ENCODE measurements at regions not wholly inside any gene's neighbourhood (a gene's known extent, or its start where the extent isn't known, plus 50 kb on each side); places are given as distances from the start of the nearest gene placed in this dataset.

GRCh38 chr5:21164425-21164824 lies 1176.4 kb upstream of the CDH18 start:
- H3K36me3 ChIP-seq (ENCODE audit: insufficient read depth, low read length), result no peaks in the 10 kb centered on the region
- intact Hi-C loops (cut with DNase I, micrococcal nuclease), result no loop called here
- H3K27me3 ChIP-seq (ENCODE audit: control insufficient read depth in 1 of 2, insufficient read depth in 2 of 2, low read length in 2 of 2), result no peaks in the 10 kb centered on the region
- DNase-seq (no peak), ATAC-seq (ENCODE audit: poor library complexity) (no peak)
- ChIA-PET POLR2A (no interaction called here), CTCF (no interaction called here)
- H3K4me3 Mint-ChIP-seq, result no peak overlapping the region
- no peak overlapping the region for H3K27ac Mint-ChIP-seq
- H3K4me3 ChIP-seq (ENCODE audit: low read length), result no peak overlapping the region
- H3K4me1 ChIP-seq (ENCODE audit: insufficient read depth, low read length), result no peaks in the 10 kb centered on the region
- H3K27me3 Mint-ChIP-seq, result no peaks in the 10 kb centered on the region
- H3K27ac ChIP-seq (ENCODE audit: low read depth in 1 of 2, low read length in 2 of 2), result no peak overlapping the region
- TF ChIP-seq, protein P1, sequence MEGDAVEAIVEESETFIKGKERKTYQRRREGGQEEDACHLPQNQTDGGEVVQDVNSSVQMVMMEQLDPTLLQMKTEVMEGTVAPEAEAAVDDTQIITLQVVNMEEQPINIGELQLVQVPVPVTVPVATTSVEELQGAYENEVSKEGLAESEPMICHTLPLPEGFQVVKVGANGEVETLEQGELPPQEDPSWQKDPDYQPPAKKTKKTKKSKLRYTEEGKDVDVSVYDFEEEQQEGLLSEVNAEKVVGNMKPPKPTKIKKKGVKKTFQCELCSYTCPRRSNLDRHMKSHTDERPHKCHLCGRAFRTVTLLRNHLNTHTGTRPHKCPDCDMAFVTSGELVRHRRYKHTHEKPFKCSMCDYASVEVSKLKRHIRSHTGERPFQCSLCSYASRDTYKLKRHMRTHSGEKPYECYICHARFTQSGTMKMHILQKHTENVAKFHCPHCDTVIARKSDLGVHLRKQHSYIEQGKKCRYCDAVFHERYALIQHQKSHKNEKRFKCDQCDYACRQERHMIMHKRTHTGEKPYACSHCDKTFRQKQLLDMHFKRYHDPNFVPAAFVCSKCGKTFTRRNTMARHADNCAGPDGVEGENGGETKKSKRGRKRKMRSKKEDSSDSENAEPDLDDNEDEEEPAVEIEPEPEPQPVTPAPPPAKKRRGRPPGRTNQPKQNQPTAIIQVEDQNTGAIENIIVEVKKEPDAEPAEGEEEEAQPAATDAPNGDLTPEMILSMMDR (IDR thresholded peaks at IDR 0.05), result no peak
- H3K9me3 Mint-ChIP-seq, result peaks cover 16% of the 10 kb centered on the region
- H3K36me3 Mint-ChIP-seq (ENCODE audit: low read depth), result no peaks in the 10 kb centered on the region
- peaks cover 0 to 5% of the 10 kb centered on the region in 2 experiments for H3K9me3 ChIP-seq (ENCODE audit: control insufficient read depth in 1 of 2, insufficient read depth in 1 of 2, low read length in 2 of 2)
- no peaks in the 10 kb centered on the region for H3K4me1 Mint-ChIP-seq (ENCODE audit: low read depth)

GRCh38 chr5:21159510-21160059 lies 1171.6 kb upstream of the CDH18 start:
- intact Hi-C loops (cut with DNase I, micrococcal nuclease), result no loop called here
- Histone ChIP-seq H3K4me3 (ENCODE audit: low read length) (no peak overlapping the region), H3K36me3 (ENCODE audit: insufficient read depth, low read length) (no peaks in the 10 kb centered on the region), H3K27me3 (ENCODE audit: control insufficient read depth in 1 of 2, insufficient read depth in 2 of 2, low read length in 2 of 2) (no peaks in the 10 kb centered on the region), H3K27ac (ENCODE audit: low read depth in 1 of 2, low read length in 2 of 2) (no peak overlapping the region), H3K4me1 (ENCODE audit: insufficient read depth, low read length) (no peaks in the 10 kb centered on the region), H3K9me3 (ENCODE audit: control insufficient read depth in 1 of 2, insufficient read depth in 1 of 2, low read length in 2 of 2) (no peaks in the 10 kb centered on the region)
- TF ChIP-seq, protein P1 (IDR thresholded peaks at IDR 0.05), result no peak
- no peak for DNase-seq
- POLR2A ChIA-PET, result no interaction called here
- Mint-ChIP-seq H3K4me3 (no peak overlapping the region), H3K27ac (no peak overlapping the region), H3K4me1 (ENCODE audit: low read depth) (no peaks in the 10 kb centered on the region), H3K27me3 (no peaks in the 10 kb centered on the region), H3K36me3 (ENCODE audit: low read depth) (no peaks in the 10 kb centered on the region), H3K9me3 (peaks cover 13% of the 10 kb centered on the region)
- CTCF ChIA-PET, result no interaction called here
- no peak for ATAC-seq (ENCODE audit: poor library complexity)

DNA sequence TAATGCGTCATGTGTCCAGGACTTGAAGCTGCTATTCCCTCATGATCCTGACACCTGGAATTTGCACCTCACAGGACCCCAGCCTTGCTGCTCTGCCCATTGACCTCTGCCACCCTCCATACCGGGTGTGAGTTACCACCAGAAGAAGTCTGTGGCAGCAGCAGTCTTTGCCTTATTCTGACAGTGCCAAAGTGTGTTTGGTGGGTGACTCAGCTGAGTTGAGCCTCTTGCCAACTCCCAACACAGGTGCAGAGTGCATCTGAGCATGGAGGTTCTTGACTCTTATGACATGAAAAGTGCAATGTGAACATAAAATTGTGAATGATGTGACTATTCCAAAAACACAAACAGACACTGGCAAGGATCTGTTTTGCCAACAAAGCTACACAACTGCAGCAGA lies 1166.5 kb upstream of the CDH18 start:
- Histone ChIP-seq H3K4me1 (ENCODE audit: insufficient read depth, low read length) (no peaks in the 10 kb centered on the region), H3K27ac (ENCODE audit: low read depth in 1 of 2, low read length in 2 of 2) (no peak overlapping the region), H3K36me3 (ENCODE audit: insufficient read depth, low read length) (no peaks in the 10 kb centered on the region), H3K4me3 (ENCODE audit: low read length) (no peak overlapping the region), H3K27me3 (ENCODE audit: control insufficient read depth in 1 of 2, insufficient read depth in 2 of 2, low read length in 2 of 2) (no peaks in the 10 kb centered on the region), H3K9me3 (ENCODE audit: control insufficient read depth in 1 of 2, insufficient read depth in 1 of 2, low read length in 2 of 2) (peaks cover 0 to 5% of the 10 kb centered on the region in 2 experiments)
- ATAC-seq (ENCODE audit: poor library complexity) (no peak), DNase-seq (no peak)
- Mint-ChIP-seq H3K4me1 (ENCODE audit: low read depth) (no peaks in the 10 kb centered on the region), H3K27me3 (no peaks in the 10 kb centered on the region), H3K9me3 (peaks cover 4% of the 10 kb centered on the region), H3K36me3 (ENCODE audit: low read depth) (no peaks in the 10 kb centered on the region), H3K27ac (no peak overlapping the region), H3K4me3 (no peak overlapping the region)
- ChIA-PET CTCF (no interaction called here), POLR2A (no interaction called here)
- TF ChIP-seq, protein P1 (IDR thresholded peaks at IDR 0.05), result no peak
- intact Hi-C loops (cut with DNase I, micrococcal nuclease), result no loop called here
